Skeletal muscle tissue (tissue), 3 donors: ENCODE measurements at regions not wholly inside any gene's neighbourhood (a gene's known extent, or its start where the extent isn't known, plus 50 kb on each side); places are given as distances from the start of the nearest gene placed in this dataset.

ENCODE experiments used
- H3K27ac ChIP-seq: one replicate; pipeline ENCODE4 v1.7.0; 2013; ENCODE audit warnings: mild to moderate bottlenecking, low read depth, low read length, inconsistent platforms
- H3K27me3 ChIP-seq, 3 donors: one replicate each; pipeline ENCODE4 v1.7.0; 2013; ENCODE audit warnings: low read length in 3 of 3; ENCODE audit not compliant: control insufficient read depth in 3 of 3, insufficient read depth in 3 of 3
- H3K36me3 ChIP-seq, 3 donors: one replicate each; pipeline ENCODE4 v1.7.0; 2013; ENCODE audit warnings: low read length in 3 of 3; ENCODE audit not compliant: control insufficient read depth in 3 of 3, insufficient read depth in 3 of 3
- H3K4me1 ChIP-seq, 3 donors: one replicate each; pipeline ENCODE4 v1.7.0; 2013; ENCODE audit warnings: low read length in 3 of 3, mild to moderate bottlenecking in 3 of 3; ENCODE audit not compliant: control insufficient read depth in 3 of 3, insufficient read depth in 3 of 3
- H3K4me3 ChIP-seq, 3 donors: one replicate each; pipeline ENCODE4 v1.7.0; 2013; ENCODE audit warnings: low read length in 3 of 3
- H3K9ac ChIP-seq, 3 donors: one replicate each; pipeline ENCODE4 v1.7.0; 2013; ENCODE audit warnings: low read length in 3 of 3, mild to moderate bottlenecking in 3 of 3, moderate library complexity in 2 of 3, low read depth in 1 of 3
- H3K9me3 ChIP-seq, 3 donors: one replicate each; pipeline ENCODE4 v1.7.0; 2013; ENCODE audit warnings: low read length in 3 of 3; ENCODE audit not compliant: control insufficient read depth in 3 of 3
- donor health status: Osteomylitis.

DNA sequence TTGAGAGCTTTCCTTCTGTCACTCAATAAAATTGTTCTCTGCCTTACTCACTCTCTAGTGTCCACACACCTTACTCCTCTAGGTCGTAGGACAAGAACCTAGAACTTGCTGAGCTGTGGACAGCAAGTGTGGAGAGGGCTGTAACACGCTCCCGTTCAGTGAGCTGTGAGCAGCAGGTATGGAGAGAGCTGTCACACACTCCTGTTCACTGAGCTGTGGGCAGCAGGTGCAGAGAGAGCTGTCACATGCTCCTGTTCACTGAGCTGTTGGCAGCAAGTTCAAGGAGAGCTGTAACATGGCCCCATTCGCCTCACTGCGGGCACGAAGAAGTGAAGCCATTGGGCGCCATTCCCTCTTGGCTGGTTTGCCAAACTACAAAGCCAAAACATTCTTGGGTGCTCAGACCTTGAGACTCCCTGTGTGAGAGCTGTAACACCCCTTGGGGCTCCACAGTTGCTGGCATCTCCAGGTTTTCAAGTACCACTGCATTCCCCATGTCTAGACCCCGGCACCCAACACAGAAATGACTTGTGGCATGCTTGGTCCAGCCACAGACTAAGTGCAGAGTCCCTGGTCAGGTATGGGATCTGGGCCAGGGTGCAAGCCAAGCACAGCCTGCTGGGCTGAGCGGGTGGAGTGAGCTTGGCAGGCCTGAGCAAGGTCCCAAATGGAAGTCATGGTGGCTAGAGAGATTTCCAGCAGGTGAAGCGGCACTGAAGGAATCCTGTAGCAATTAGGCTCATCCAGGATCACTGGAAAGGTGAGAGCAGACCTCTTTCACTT, 608.0 kb upstream of the CDH8 start:
- H3K36me3 ChIP-seq: no peaks in the 10 kb centered on the region
- H3K4me3 ChIP-seq: no peak overlapping the region
- H3K27me3 ChIP-seq: no peaks in the 10 kb centered on the region
- no peaks in the 10 kb centered on the region for H3K4me1 ChIP-seq
- no peak overlapping the region for H3K9ac ChIP-seq
- H3K9me3 ChIP-seq: peaks cover 0 to 6% (median 3%) of the 10 kb centered on the region in 3 donors
- H3K27ac ChIP-seq: no peak overlapping the region

DNA sequence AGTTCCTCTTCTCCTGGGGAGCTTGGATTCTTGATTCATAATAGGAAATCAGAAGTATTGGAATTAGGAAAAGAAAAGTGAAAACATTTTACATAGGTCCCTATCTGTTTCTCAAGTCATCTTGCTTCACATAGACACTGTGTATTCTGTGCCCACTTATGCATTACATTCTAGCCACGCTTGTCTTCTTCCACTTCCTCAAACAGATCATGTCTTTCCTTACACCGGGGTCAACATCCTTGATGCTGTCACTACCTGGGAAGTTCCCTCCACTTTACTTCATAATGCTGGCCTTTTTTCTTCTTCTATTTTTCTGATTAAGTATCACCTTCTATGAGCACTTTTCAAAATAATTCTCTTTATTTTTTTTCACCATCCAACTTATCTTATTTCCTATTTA, 606.4 kb upstream of the CDH8 start:
- Histone ChIP-seq H3K9ac (no peak overlapping the region), H3K9me3 (peaks cover 0 to 6% (median 3%) of the 10 kb centered on the region in 3 donors), H3K4me1 (no peaks in the 10 kb centered on the region), H3K27me3 (no peaks in the 10 kb centered on the region), H3K27ac (no peak overlapping the region), H3K4me3 (no peak overlapping the region), H3K36me3 (no peaks in the 10 kb centered on the region)

DNA sequence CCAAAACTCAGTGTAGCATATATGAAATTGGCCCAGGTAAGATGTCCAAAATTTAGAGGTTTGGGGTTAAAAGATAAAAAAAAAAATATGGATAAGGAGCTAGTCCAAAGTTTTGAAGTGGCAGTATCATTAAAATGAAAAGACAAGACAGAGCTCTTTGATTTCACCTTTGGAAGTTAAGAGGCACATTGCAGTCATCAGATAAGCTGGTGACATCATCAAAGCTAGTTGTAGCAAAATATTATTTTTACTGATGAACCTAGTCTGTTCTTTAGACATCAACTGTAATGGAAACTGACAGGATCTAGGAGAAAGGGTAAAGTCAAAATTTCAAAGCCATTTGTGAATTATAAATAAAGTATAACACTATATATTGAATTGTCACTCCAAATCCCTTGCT, 603.7 kb upstream of the CDH8 start:
- Histone ChIP-seq H3K4me1 (no peaks in the 10 kb centered on the region), H3K36me3 (no peaks in the 10 kb centered on the region), H3K27me3 (no peaks in the 10 kb centered on the region), H3K27ac (no peak overlapping the region), H3K9me3 (peaks cover 0 to 3% (median 0%) of the 10 kb centered on the region in 3 donors), H3K9ac (no peak overlapping the region), H3K4me3 (no peak overlapping the region)

DNA sequence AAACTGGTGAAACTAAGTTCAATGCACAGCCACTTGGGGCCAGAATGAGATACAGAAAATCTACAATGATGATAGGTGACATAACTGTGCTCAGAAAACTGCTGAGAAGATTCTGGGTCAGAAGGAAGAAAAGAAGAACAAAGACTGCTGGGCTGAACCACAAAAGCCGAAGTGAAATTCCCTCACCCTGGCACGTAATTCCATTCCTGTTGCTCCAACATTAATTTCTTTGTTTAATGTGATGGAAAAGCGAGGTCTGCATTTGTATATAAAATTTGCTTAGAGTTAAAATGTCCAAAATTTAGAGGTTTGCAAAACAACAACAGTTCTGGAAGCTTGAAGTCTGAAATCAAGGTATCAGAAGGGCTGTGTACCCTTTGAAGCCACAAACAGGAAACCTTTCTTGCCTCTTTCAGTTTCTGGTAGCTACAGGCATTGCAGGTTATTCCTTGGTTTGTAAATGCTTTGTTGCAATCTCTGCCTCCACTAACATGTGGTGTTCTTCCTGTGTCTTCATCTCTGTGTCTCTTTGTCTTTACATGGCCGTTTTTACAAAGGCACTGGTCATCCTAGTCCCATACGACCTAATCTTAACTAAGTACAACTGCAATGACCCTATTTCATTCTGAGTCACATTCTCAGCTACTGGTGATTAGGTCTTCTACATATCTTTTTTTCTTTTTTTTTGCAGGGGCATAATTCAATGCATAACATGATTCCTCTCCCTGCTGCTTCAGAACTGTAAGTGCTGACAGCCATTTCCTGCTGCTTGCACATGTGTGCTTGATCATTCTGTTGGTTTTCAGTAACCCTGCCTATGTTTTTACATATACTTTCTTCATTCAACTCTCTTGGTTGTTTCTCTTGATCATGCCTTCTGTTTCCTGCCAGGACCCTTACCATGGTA, 603.0 kb upstream of the CDH8 start:
- Histone ChIP-seq H3K4me1 (no peaks in the 10 kb centered on the region), H3K27me3 (no peaks in the 10 kb centered on the region), H3K36me3 (no peaks in the 10 kb centered on the region), H3K9ac (no peak overlapping the region), H3K4me3 (no peak overlapping the region), H3K9me3 (peaks cover 0 to 1% (median 0%) of the 10 kb centered on the region in 3 donors), H3K27ac (no peak overlapping the region)

DNA sequence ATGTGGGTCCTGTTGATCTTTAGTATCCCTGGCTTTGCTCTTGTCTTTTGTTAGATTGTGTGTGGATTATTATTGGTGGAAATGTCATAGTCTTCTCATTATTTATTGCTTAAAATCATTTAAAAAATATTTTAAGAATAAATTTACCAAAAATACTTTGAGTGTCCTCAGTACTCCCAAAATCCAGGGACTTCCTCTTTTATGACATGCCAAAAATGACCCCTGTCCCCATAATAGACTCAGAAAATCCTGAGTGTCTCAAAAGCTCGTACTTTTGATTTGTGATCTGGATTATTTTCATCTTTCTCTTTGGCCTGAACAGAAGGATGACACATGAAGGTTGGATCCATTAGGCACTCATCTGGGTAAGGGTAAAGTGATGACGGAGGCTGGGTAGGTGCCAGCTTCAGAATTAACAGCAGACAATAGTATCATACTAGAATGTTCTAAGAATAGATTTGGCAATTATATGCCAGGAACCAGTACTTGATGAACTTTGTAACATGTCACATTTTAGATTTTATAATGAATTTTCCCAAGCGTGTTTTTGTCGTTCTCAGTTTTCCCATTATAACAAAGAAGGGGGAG, 602.2 kb upstream of the CDH8 start:
- no peak overlapping the region for H3K4me3 ChIP-seq
- H3K27ac ChIP-seq: no peak overlapping the region
- H3K27me3 ChIP-seq: no peaks in the 10 kb centered on the region
- H3K9me3 ChIP-seq: no peaks in the 10 kb centered on the region
- no peak overlapping the region for H3K9ac ChIP-seq
- H3K4me1 ChIP-seq: no peaks in the 10 kb centered on the region
- H3K36me3 ChIP-seq: no peaks in the 10 kb centered on the region

DNA sequence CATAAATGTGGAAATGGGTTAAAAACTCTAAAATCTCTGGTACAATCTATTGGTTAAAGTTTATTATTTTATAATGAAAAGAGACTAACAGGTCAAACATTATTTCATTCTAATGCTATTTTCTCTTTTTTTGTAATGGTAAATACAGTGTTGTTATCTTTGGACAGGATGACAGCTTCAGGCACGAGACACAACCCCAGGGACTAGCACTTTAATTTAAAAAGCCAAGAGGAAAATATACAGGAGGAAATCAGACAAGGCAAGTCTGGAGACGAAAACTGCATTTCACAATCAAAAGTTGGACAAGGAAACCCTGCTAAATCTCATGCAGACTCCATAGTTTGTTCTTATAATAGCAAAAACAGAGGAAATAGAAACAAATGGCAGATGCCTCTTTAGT, 589.1 kb upstream of the CDH8 start:
- H3K9ac ChIP-seq: no peak overlapping the region
- H3K4me3 ChIP-seq: no peak overlapping the region
- no peak overlapping the region for H3K27ac ChIP-seq
- H3K36me3 ChIP-seq: no peaks in the 10 kb centered on the region
- H3K4me1 ChIP-seq: no peaks in the 10 kb centered on the region
- no peaks in the 10 kb centered on the region for H3K27me3 ChIP-seq
- no peaks in the 10 kb centered on the region for H3K9me3 ChIP-seq

DNA sequence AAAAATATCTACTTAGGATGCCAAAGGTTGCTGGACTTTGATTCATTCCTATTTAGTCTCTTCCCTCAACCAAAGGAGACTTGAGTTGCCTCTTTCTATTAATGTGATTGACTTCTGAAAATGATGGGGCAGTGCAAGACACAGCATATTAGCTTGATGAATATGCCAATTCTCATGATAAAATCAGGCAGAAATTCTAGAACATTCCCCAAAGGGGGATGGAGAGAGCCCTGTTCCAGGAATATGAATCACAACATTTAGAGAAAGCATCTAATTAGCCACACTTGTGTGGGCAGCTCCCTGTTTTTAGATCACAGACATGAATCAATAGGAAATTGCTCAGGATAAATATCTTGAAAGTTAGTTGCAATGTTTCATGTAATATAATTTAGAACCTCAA, 584.0 kb upstream of the CDH8 start:
- Histone ChIP-seq H3K4me1 (no peaks in the 10 kb centered on the region), H3K9ac (no peak overlapping the region), H3K36me3 (no peaks in the 10 kb centered on the region), H3K27me3 (no peaks in the 10 kb centered on the region), H3K9me3 (no peaks in the 10 kb centered on the region), H3K4me3 (no peak overlapping the region), H3K27ac (no peak overlapping the region)

DNA sequence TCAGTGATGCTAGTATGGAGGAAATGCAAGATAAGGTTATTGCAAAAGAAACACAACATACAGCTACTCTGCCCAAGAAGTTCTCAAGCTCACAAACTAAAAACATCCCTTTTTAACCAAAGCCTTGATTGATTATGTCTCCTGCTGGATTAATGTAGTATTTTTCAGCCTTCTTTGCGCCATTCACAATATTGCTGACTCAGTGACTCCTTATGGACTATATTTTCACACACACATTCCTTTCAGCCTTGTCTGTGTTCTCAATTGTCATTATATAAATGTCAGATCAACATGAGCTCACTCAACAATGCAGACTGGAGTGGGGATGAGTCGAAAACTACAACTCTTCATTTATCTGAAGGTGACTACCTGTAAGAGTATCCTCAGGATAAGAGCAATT, 579.3 kb upstream of the CDH8 start:
- Histone ChIP-seq H3K36me3 (no peaks in the 10 kb centered on the region), H3K9ac (no peak overlapping the region), H3K27ac (no peak overlapping the region), H3K4me3 (no peak overlapping the region), H3K4me1 (no peaks in the 10 kb centered on the region), H3K27me3 (no peaks in the 10 kb centered on the region), H3K9me3 (no peaks in the 10 kb centered on the region)

DNA sequence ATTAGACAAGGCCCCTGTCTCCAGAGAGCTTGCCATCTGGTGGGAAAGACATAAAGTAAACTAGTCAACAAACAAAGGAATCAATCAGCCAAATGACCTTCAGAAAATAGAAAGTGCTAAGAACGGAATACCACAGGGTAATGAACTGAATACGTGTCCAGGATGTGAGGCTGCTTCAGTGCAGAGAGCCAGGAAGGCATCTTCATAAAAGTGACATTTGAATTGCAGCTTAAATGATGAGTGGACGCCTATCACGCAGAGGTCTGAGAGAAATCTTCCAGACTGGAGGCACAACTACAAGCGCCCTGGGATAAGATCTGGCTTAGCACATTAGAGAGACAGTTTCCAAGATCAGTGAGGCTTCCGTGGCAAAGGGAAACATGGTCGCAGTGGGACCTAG, 574.1 kb upstream of the CDH8 start:
- Histone ChIP-seq H3K27ac (no peak overlapping the region), H3K9ac (no peak overlapping the region), H3K9me3 (no peaks in the 10 kb centered on the region), H3K27me3 (no peaks in the 10 kb centered on the region), H3K36me3 (no peaks in the 10 kb centered on the region), H3K4me1 (no peaks in the 10 kb centered on the region), H3K4me3 (no peak overlapping the region)

DNA sequence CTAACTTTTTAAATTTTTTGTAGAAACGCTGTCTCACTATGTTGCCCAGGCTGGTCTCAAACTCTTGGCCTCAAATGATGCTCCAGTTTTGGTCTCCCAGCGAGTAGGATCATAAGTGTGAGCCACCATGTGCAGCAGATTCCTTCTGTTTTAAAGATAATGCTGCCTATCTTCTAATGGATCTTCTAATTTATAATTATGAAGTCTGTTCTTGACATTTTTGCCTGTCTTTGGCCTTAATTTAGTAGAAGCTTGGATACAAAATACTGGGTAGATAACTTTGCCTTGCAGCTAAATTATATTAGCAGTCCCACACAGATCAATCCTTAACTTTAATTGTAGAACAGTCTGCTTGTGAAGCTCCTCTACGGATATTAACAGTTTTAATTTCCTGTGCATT, 566.6 kb upstream of the CDH8 start:
- Histone ChIP-seq H3K9ac (no peak overlapping the region), H3K36me3 (no peaks in the 10 kb centered on the region), H3K4me1 (no peaks in the 10 kb centered on the region), H3K9me3 (no peaks in the 10 kb centered on the region), H3K4me3 (no peak overlapping the region), H3K27me3 (no peaks in the 10 kb centered on the region), H3K27ac (no peak overlapping the region)
